GM19023 (cell line): ENCODE measurements at regions not wholly inside any gene's neighbourhood (a gene's known extent, or its start where the extent isn't known, plus 50 kb on each side); places are given as distances from the start of the nearest gene placed in this dataset.

Experiments used
- ATAC-seq: cut with Tn5 transposase; IDR thresholded peaks from one replicate; pipeline ENCODE4 v1.9.1; 2021; ENCODE audit warnings: mild to moderate bottlenecking, moderate library complexity; ENCODE audit not compliant: unreplicated experiment

DNA sequence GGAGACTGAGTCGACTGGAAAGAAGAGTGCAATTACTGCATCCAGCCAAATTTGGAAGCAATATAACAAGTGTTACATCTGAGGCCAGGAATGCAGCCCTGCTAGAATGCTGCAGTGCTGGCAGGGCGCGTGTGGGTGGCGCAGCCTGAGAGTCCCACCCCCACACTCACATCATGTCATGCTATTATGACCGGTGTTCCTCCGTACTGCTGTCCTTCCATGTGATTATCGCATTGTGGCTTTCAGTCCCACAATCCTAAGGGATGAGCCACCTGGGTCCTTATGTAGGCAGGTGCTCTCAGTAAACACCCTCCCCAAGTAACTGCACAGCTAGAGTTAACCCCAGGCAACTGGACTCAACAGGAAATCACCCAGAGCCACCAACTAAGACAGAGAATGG is 122.6 kb upstream of the CPEB2 start:
- no peak for ATAC-seq

DNA sequence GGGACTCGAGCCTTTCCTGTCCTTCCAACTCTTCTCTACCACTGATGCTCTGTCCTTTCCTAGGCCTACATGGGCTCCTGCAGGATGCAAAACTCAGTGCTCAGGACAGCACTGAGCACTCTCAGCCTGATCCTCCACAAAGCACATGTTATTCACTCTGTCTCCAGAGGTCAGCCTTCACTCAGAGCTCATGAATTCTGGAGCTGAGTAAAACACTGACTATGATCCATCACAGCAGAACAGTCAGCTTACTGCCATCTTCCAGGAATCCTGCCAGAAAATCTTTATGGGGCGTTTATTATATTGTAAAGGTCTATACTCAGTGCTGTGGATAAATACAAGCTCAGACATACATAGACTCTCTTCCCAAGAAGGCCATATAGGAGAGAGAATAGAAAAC is 121.5 kb upstream of the CPEB2 start:
- no peak for ATAC-seq

DNA sequence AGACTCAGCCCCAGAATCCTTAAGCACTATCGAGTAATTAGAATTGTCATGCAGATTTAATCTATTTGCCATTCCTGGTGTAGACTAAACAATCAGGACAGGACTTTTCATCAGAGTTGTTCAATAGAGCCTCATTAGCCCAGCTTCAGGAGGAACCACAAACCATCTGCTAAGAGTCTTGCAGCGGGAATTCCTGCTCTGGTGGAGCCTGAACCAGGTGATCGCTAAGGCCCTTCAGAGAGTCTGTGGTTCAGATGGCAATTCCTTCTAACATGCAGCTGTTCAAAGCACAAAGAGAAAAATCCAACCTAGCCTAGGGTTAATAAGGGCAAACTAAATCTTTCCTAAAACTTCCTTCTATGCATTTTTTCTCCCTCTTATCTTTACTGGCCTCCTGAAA is 119.1 kb upstream of the CPEB2 start:
- no peak for ATAC-seq

DNA sequence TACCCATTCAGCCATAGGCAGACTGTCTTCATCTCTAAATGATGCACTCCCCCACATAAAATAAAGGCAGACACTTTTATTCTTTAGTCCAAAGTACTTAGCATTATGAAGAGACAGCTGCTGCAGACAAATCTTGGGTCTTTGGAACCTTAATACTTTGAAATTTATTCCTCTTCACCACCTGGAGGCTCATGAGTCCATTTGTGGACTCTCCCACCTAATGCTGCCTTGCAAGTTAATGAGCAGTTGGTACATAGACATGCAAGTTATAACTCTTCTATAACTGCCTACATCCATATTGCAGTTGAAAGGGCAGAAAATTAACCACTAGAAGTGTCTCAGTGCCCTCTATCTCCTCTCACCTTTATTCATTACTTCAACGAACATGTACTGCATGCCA is 118.6 kb upstream of the CPEB2 start:
- no peak for ATAC-seq

DNA sequence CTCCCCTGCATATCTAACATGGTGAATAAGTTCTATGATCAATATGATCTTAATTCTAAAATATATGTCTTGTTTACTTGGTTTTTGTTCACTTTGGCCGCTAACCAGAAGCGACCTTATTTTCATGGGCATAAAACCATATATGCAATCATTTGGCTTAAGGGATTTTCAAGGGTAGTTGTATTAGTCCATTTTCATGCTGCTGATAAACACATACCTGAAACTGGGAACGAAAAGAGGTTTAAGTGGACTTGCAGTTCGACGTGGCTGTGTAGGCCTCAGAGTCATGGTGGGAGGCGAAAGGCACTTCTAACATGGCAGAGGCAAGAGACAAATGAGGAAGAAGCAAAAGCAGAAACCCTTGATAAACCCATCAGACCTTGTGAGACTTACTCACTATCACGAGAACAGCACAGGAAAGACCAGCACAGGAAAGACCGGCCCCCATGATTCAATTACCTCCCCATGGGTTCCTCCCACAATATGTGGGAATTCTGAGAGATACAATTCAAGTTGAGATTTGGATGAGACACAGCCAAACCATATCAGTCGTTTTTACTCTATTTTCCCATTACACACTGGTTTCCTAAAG is 114.3 kb upstream of the CPEB2 start:
- no peak for ATAC-seq

DNA sequence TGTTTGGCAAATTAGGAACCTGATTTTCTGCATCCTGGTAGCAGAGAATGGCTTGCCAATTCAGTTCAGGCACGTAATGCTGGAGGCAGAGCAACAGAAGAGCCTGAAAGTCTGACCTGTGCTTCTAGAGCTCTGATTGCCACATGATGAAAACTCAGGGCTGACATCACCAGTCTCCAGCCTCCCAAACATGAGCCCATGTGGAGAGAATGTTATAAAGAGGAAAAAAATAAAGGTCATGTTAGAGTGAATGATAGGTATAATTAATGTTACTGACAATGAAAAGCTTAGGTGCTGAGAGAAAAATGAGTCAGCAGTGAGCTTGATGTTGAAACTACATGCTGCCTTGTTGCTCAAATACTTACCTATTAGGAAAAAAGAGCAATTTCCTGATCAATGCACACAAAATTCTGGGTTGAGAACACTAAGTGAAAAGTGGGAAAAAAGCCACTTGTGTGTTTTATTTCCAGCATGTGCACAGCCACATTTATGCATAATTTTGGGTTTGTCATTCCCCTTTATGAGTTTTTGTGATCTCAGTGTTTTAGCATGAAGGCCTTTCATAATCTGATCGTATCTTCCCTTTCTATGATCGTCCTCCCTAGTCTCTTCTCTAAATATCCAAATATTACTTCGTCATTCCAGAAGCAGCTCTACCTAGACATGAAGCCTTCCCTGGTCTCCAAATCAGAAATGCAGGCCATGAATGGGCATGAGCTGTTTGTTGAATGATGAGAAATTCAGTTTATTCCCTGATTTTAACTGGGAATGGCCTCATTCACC is 113.3 kb upstream of the CPEB2 start:
- ATAC-seq, result no peak

DNA sequence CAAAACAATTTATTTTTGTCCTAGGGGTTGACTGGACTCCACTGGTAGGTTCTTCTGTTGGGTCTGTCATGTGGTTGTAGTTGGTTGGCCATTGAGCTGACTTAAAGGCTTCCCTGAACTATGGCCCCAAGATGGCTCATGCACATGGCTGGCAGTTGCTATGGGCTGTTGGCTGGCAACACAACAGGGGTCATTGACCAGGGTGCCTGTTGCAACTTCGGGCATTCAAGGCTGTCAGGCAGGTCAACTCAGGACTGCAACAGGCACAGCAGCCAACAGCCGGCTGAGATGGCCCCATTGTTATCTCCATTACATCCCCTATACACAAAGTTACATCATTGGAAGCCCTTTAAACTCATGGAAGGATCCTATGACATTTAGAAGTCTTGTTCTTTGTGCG is 109.7 kb upstream of the CPEB2 start:
- no peak for ATAC-seq

DNA sequence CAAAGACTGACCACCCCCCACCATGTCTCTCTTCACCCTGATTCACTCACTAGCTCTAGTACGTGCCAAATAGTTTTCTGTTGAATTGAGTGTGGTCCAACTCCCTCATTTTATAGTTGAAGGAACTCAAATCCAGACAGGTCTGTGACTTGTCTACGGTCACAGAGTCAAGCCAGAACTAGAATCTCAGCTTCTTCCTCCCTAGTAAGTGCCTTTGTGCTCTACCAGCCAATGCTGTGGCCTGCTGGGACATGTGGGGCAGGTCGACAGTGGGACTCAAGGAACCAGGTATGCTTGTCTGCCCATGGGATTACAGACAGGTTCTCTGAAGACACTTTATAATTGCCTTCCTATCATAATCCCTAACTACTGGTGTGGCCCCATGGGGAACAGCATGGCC is 108.6 kb upstream of the CPEB2 start:
- no peak for ATAC-seq

DNA sequence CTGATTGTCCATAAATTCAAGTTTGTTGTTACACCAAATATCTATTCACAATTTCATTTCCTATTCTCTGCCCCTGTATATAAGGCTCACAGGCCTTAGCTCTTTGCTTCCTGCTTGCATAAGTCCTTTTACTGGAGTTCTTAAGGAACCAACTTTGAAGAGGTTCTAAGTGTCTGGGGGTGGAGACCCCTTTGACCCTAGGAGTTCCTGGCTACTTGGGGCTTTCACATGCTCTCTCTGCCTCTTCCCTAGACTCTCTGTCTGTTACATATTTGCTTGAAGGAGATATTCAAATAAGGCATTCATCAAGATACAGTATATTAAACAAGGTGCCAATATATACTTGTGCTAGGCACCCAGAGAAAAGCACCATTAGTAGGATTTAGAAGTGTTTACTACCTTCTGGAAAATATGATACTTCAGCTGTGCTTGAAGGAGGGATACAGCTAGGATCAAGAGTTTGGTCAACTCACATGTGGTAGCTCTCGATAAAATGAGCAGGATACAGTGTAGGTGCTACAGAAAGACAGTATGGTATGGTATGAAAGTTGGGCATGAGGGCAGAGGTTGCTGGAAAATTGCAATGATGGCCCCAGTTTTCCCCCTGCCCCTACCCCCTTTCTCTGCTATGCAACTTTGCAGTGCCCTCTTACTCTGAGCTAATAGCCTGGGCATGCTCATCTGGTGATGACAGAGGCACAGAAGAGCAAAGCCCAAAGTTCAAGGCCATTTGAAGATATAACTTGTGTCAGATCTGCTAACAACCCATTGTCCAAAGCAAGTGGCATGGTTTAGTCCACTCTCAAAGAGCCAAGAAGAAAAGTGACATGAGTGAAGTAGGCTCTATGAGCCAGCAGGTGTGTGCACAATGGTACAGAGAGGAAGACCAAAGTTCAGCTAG is 107.6 kb upstream of the CPEB2 start:
- ATAC-seq, result no peak

DNA sequence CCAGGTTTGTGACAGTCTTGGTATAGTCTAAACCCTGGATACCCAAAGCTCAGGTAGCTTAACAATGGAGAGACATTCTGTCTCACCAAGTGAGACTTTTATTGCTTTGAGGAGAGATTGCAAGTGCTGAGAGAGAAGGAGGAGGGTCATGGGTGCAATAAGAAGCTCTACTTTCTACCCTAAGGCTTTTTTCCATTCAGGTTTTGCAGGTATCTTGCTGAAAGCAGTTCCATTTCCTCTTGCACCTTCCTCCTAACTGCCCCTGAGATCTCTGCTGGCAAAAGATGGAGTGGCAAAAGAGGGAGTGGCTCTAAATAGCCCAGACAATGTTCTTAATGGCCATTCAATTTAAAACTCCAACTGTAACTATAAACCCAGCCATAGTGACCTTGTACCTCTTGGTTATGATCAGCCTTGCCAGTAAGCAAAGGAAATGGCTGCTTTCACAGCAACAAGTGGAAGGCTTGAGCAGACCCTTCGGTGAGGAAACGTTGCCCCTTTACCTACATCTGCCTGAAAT is 105.6 kb upstream of the CPEB2 start:
- no peak for ATAC-seq

DNA sequence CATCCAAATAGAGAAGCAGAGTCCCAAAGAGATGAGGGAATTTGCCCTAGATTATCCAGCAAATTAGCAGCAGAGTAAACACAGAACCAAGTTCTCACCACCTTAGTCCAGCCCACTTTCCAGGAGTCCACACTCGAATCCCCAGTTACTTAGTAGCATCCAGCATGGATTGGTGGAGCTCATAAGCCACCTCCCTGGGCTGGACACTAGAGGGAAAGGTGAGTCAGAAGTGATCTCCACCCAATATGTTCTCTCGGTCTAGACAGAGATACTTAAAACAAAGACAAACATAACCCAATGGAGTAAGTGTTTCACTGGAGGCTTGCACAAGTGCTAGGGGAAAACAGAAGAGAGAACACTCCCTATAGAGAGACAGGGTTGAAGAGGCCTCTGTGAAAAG is 105.1 kb upstream of the CPEB2 start:
- no peak for ATAC-seq

DNA sequence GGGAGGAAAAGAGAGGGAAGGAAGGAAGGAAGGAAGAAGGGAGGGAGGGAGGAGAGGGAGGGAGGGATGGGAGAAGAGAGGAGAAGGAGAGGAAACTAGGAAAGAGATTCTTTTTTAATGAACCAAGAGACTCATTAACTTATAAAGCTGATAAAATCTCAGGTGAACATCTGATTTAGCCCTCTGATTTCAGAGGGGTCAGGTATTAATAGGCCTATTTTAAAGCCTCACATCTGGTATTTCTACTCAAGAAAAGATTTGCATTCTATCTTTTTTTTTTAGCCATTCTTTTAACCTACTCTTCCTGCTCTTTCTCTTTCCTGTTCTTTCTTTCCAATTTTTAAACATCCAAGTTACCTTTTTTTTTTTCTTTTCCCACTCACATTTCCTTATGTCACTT is 103.3 kb upstream of the CPEB2 start:
- no peak for ATAC-seq

DNA sequence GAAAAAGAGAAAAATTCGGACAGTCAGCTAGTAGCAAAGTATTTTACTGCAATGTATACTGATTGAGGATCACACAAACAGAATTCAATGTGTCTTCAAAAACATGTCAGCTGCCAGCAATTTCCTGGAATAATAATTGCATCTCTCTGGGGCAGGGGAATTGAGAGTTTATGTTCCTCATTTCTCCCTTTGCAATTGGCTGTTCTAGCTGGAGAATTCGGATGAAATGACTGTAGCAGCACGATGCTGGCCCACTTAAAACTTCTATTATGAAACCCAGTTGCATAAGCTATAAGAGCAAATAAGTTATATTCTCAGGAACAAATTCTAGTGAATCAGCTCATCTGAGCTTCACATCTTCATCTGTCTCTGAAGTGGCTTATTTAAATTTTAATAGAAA is 99.9 kb upstream of the CPEB2 start:
- ATAC-seq, result no peak

DNA sequence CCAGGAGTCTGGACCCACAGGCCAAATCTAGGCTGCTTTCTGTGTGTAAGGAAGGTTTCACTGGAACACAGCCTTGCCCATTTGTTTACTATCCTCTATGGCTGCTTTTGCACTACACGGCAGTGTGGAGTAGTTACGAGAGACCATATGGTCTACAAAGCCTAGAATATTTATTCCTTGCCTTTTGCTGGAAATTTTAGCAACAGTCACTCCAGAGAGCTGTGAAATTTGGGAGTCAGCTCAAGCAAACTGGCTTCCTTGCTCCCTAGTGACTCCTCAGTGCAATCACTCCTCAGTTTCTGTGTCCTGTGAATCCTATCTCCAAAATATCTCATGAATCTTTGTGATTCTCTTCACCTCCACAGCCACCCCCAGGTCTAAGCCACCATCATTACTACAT is 99.0 kb upstream of the CPEB2 start:
- ATAC-seq, result no peak

DNA sequence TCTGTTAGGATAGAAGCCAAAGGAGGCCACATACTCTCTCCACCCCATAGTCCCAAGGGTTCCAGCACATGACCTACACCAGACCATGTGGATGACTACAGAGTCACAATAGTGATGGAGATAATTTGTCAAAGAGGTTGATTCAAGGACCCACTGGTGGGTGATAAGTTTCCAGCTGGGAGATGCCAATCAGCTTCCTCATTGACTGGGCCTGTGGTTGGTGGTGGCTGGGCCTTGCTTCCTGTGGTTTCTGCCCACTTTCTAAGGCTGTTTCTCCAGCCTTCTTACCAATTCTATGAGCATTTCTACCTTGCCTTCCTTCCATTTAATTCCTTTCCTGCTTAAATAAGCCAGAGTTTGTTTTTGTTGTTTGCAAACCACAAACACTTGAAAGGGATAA is 95.5 kb upstream of the CPEB2 start:
- no peak for ATAC-seq

DNA sequence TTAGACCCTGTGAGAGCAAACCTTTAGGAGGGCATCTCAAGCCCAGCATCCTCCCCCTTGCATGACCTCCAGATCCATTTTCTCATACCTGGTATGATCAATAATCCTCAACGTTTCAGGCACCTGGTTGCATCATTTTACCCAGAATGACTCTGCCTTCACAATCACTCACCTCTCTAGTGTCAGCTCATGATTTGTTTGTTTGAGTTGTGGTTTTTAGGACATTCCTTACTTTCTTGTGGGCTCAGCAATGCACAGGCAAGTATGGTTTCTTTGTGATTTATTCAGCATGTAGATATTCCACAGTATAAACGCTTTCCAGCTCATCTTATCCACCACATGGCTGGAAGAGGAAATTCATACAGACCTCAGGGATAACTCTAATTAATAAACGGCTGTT is 93.6 kb upstream of the CPEB2 start:
- ATAC-seq, result no peak

DNA sequence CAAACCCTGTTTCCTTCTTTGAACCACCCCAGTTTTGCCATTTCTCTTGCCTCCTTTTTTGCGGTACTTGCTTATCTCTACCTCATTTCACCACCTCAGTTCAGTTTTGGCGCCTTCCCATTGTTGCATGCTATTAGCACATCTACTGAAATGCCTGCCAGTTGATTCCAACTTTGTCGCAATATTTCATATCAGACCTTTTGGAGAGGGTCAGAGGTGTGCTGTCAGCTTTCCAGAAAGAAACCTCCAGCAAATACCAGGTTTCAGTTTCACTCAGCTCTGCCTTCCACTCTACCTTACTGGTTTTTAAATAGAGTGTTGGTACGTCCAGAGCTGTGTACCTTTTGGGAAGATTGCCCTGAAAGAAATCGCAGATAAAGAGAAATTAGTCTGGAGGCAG is 91.9 kb upstream of the CPEB2 start:
- no peak for ATAC-seq

DNA sequence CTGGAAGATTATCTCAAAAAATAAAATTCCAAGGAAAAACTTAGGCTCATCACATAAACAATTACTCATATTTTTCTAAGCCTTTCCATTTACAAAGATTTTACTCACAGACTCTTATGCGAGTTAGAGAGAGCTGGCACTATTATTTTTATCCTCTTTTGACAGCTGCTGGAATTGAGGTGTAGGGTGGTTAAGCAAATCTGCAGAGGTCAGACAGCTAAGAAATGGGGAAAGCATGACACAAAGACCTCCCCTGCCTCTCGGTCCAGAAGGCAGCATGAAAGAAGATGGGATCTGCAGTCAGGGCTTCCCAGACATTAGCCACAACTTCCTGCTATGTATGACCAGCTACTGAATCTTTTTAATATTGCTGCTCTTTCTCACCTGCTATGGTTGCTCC is 89.9 kb upstream of the CPEB2 start:
- ATAC-seq, result no peak

DNA sequence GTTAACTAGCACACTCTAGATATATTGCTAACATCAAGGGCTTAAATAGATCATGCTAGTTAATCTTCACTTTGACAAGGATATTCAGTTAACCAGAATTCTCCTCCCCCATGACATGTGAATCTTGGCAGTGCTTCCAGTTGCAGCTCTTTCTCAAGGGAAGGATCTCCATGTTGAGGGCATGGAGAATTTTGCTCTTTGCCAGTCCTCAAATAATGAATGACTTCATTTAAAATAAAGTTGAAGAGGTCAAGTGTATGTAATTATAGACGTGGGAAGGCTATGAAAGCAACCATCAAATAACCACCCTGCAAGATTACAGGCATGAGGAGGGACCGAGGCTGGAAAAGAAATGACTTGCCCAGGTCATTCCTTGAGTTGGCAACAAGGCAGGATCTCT is 87.3 kb upstream of the CPEB2 start:
- ATAC-seq, result no peak

DNA sequence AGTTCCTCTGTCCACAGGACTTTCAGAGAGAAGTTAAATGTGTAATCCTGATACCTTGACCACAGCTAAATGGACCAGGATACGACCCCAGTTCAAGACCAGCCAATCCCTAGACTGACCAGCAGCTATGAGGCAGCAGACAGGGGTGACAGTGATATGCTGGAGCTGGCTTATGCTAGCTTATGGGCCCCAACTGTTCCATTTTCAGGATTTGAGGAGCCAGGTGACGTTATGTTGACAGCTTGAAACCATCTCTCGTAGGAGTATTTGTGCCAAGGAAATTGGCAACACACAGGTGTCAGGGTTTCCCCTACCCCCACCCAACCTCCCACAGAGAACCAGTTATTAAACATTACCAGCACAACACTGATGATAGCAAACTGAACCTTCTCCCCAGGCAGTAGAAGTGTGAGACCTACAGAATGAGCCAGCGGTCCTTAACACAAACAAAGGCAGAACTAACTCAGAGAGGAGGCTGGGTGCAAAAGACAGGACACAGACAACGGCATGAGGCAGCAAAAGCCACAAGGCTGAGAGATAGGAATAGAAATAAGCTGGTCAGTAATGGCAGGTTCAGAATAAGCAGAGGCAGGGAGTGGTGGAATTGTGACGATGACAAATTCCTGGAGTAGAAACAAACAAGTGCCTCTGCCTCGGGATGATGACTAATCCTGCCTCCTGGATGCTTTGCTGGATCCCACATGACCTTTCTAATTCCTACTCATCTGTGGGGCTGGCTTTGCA is 85.6 kb upstream of the CPEB2 start:
- ATAC-seq, result no peak

DNA sequence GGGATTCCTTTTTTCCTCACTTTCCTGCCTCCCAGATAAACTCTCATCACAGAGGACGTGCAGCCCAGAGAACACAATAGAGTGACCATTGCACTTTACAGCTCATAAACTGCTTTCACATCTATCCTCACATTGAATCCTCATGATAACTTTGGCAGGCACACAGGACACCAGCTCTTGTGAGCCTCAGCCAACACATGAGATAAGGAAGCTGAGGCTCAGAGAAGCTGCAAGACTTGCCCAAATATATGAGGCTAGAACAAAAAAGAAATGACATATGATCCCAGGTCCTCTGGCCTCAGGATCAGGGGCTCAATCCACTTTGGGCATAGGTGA is 85.0 kb upstream of the CPEB2 start:
- ATAC-seq, result no peak
